SK-N-MC (cell line): ENCODE measurements at regions not wholly inside any gene's neighbourhood (a gene's known extent, or its start where the extent isn't known, plus 50 kb on each side); places are given as distances from the start of the nearest gene placed in this dataset.

Experiments
- EZH2 ChIP-seq: fragments of 200-600 bp; sonication (generic); IDR thresholded peaks from one replicate; pipeline ENCODE4 v1.6.1; 2017; ENCODE audit warnings: antibody characterized with exemption
- FOXP2 ChIP-seq: optimal IDR thresholded peaks from 2 replicates; pipeline ENCODE3; 2011; ENCODE audit warnings: mild to moderate bottlenecking, moderate library complexity; ENCODE audit not compliant: insufficient read depth; ENCODE audit errors: extremely low read length, control extremely low read depth
- POLR2AphosphoS5 ChIP-seq: IDR thresholded peaks from 2 replicates; pipeline ENCODE4 v1.6.1; 2012; ENCODE audit warnings: mild to moderate bottlenecking, low read depth, low read length, borderline replicate concordance

- TF ChIP-seq POLR2AphosphoS5 = no peak
- TF ChIP-seq EZH2 = no peak
- no peak for TF ChIP-seq FOXP2
Measured at GRCh38 chr2:11939523-11939922, 193.1 kb downstream of the LPIN1 start.
